SK-MEL-5 (cell line): ENCODE measurements at regions not wholly inside any gene's neighbourhood (a gene's known extent, or its start where the extent isn't known, plus 50 kb on each side); places are given as distances from the start of the nearest gene placed in this dataset.
"Not testable (repeated sequence)": the region's sequence is repeated elsewhere in the genome, so short reads cannot be mapped to it uniquely, and the experiment has no call there.

ENCODE experiments used
- DNase-seq: peaks from one replicate; pipeline ENCODE4 v3.0.0-alpha.2; 2016; ENCODE audit warnings: low read depth, low spot score
- in situ Hi-C: cut with HindIII; loops from 2 replicates; pipeline ENCODE4 v1.10.0; 2016; ENCODE audit warnings: low sequenced_read_pairs, high pct_unique_total_duplicates, low pct_unique_long_range_greater_than_20kb

GRCh38 chr15:69766156-69766555, 313.5 kb downstream of the RPLP1 start:
- no peak for DNase-seq

GRCh38 chr15:69767191-69767590, 314.6 kb downstream of the RPLP1 start:
- DNase-seq = no peak

More at GRCh38 chr15:69766156-69766555, 313.5 kb downstream of the RPLP1 start:
- in situ Hi-C loops = no loop called here

GRCh38 chr15:69769336-69769735, 316.7 kb downstream of the RPLP1 start:
- DNase-seq, in situ Hi-C loops: not testable (repeated sequence)

More at GRCh38 chr15:69767191-69767590, 314.6 kb downstream of the RPLP1 start:
- in situ Hi-C loops = no loop called here

GRCh38 chr15:69774258-69774657, 321.6 kb downstream of the RPLP1 start:
- DNase-seq, in situ Hi-C loops: not testable (repeated sequence)

GRCh38 chr15:69774711-69775110, 322.1 kb downstream of the RPLP1 start:
- in situ Hi-C loops, DNase-seq: not testable (repeated sequence)

- in situ Hi-C loops = no loop called here
- no peak for DNase-seq
These were observed 320.4 kb downstream of the TLE3 start for GRCh38 chr15:69777356-69777755.

- in situ Hi-C loops = no loop called here
- DNase-seq = no peak
These were observed 317.3 kb downstream of the TLE3 start for GRCh38 chr15:69780374-69780773.

GRCh38 chr15:69780981-69781380, 316.7 kb downstream of the TLE3 start:
- no peak for DNase-seq
- in situ Hi-C loops = no loop called here

- DNase-seq = no peak
- in situ Hi-C loops = no loop called here
These were observed 316.1 kb downstream of the TLE3 start for GRCh38 chr15:69781411-69782125.

GRCh38 chr15:69782139-69782658, 315.5 kb downstream of the TLE3 start:
- in situ Hi-C loops = no loop called here
- no peak for DNase-seq

GRCh38 chr15:69782809-69783208, 314.9 kb downstream of the TLE3 start:
- in situ Hi-C loops = no loop called here
- DNase-seq = no peak

- in situ Hi-C loops = no loop called here
- DNase-seq = no peak
These were observed 314.5 kb downstream of the TLE3 start for GRCh38 chr15:69783211-69783610.

GRCh38 chr15:69784798-69785566, 312.7 kb downstream of the TLE3 start:
- no peak for DNase-seq
- in situ Hi-C loops = no loop called here

- DNase-seq = no peak
- in situ Hi-C loops = no loop called here
These were observed 311.5 kb downstream of the TLE3 start for GRCh38 chr15:69786136-69786701.

GRCh38 chr15:69787791-69788190, 309.9 kb downstream of the TLE3 start:
- DNase-seq = no peak
- in situ Hi-C loops = no loop called here

- DNase-seq = no peak
- in situ Hi-C loops = no loop called here
These were observed 307.9 kb downstream of the TLE3 start for GRCh38 chr15:69789648-69790393.

- no peak for DNase-seq
- in situ Hi-C loops = no loop called here
These were observed 307.1 kb downstream of the TLE3 start for GRCh38 chr15:69790632-69791031.

GRCh38 chr15:69792823-69793222, 304.9 kb downstream of the TLE3 start:
- DNase-seq = no peak
- in situ Hi-C loops = no loop called here
